HepG2 (cell line): ENCODE measurements at regions not wholly inside any gene's neighbourhood (a gene's known extent, or its start where the extent isn't known, plus 50 kb on each side); places are given as distances from the start of the nearest gene placed in this dataset.

Source experiments
- ATAC-seq: fragments of 200-7000 bp; cut with Tn5 transposase; 3 replicates; pipeline ENCODE4 v1.9.1; 2020; ENCODE audit warnings: mild to moderate bottlenecking, moderate library complexity
- BruUV-seq: library from RNA; stranded (reverse); fragments of 400-500 nt; replicated peaks from 2 replicates; lab custom pipeline; 2021; lab: Mats Ljungman, UMichigan
- CTCF ChIA-PET: fragments of 300-600 bp; formaldehyde crosslinking; extraction: SDS; loops from one replicate; lab custom pipeline; 2021; ENCODE audit warnings: low total read pairs, inconsistent platforms, low intra/inter-chr PET ratio; lab: Yijun Ruan, JAX
- POLR2A ChIA-PET: fragments of 350-600 bp; sonication (Branson Sonifier 250); formaldehyde crosslinking; loops from one replicate; lab custom pipeline; 2020; ENCODE audit warnings: antibody characterized with exemption, inconsistent platforms; lab: Yijun Ruan, JAX
- DNase-seq: peaks from one replicate; pipeline ENCODE4 v3.0.0-alpha.2; 2015; ENCODE audit warnings: low spot score
- FAIRE-seq: peaks from 3 replicates; lab custom pipeline; 2011; peaks lifted over from hg19 to GRCh38; lab: Jason Lieb, UNC
- H2AFZ ChIP-seq: one replicate; pipeline ENCODE4 v1.6.1; 2011; ENCODE audit warnings: low read length, inconsistent platforms
- H3K27ac ChIP-seq: fragments of 300-600 bp; 3 replicates; pipeline ENCODE4 v1.8.0; 2011; ENCODE audit warnings: mixed run types, mild to moderate bottlenecking, mixed read lengths, low read length, inconsistent platforms; ENCODE audit not compliant: insufficient read depth; ENCODE audit errors: extremely low read length
- H3K27me3 ChIP-seq, 2 experiments: fragments of 200-600 bp in 1 of 2; 2 replicates in 1 of 2; 3 replicates in 1 of 2; pipeline versions ENCODE4 v1.6.0 to v1.8.0; 2011; ENCODE audit warnings: low read length in 2 of 2, mild to moderate bottlenecking in 2 of 2, moderate library complexity in 2 of 2, inconsistent platforms in 1 of 2; ENCODE audit not compliant: insufficient read depth in 2 of 2, control insufficient read depth in 1 of 2
- H3K36me3 ChIP-seq, 2 experiments: fragments of 200-600 bp in 1 of 2; replicated peaks in 1 of 2; 2 replicates in 1 of 2; 3 replicates in 1 of 2; pipeline versions ENCODE4 v1.5.1 to v1.8.0; 2011; ENCODE audit warnings: low read length in 2 of 2, inconsistent platforms in 1 of 2; ENCODE audit not compliant: insufficient read depth in 2 of 2, control insufficient read depth in 1 of 2
- H3K4me1 ChIP-seq: 2 replicates; pipeline ENCODE4 v1.5.1; 2012; ENCODE audit warnings: low read length, inconsistent platforms; ENCODE audit not compliant: insufficient read depth
- H3K4me2 ChIP-seq: 2 replicates; pipeline ENCODE4 v1.6.0; 2011; ENCODE audit warnings: low read depth, low read length, inconsistent platforms
- H3K4me3 ChIP-seq, 3 experiments: fragments of 200-600 bp in 1 of 3; sonication (generic), shearing (Covaris generic) in 1 of 3; replicated peaks in 1 of 3; 2 replicates each; pipeline ENCODE4 v1.5.1; 2011 to 2016; ENCODE audit warnings: low read length in 3 of 3, inconsistent platforms in 2 of 3, low read depth in 2 of 3, mild to moderate bottlenecking in 2 of 3, control low read depth in 1 of 3, mixed read lengths in 1 of 3; ENCODE audit not compliant: insufficient read depth in 1 of 3
- H3K79me2 ChIP-seq: one replicate; pipeline ENCODE4 v1.6.1; 2011; ENCODE audit warnings: low read length, inconsistent platforms; ENCODE audit not compliant: insufficient read depth
- H3K9ac ChIP-seq: 2 replicates; pipeline ENCODE4 v1.6.0; 2011; ENCODE audit warnings: mild to moderate bottlenecking, low read depth, low read length, inconsistent platforms; ENCODE audit not compliant: insufficient read depth
- H3K9me3 ChIP-seq: 2 replicates; pipeline ENCODE4 v1.5.1; 2012; ENCODE audit warnings: mild to moderate bottlenecking, low read length
- H4K20me1 ChIP-seq: 2 replicates; pipeline ENCODE4 v1.6.0; 2011; ENCODE audit warnings: inconsistent platforms, mild to moderate bottlenecking, low read length, moderate library complexity; ENCODE audit not compliant: insufficient read depth
- NR3C1 ChIP-seq: sonication (generic); formaldehyde crosslinking; IDR thresholded peaks from 2 replicates; pipeline ENCODE4 v1.4.0; 2020; ENCODE audit warnings: missing genetic modification reagents
- PAWR ChIP-seq: sonication (generic); formaldehyde crosslinking; IDR thresholded peaks from 2 replicates; pipeline ENCODE4 v1.4.0; 2020; ENCODE audit warnings: missing genetic modification reagents, mild to moderate bottlenecking, borderline replicate concordance
- ZNF317 ChIP-seq: sonication (generic); formaldehyde crosslinking; IDR thresholded peaks from 2 replicates; pipeline ENCODE4 v1.5.0; 2020; ENCODE audit warnings: mild to moderate bottlenecking, missing genetic modification reagents
- ZNF33A ChIP-seq: sonication (generic); formaldehyde crosslinking; IDR thresholded peaks from 2 replicates; pipeline ENCODE4 v1.5.1; 2020; ENCODE audit warnings: missing genetic modification reagents, mild to moderate bottlenecking, moderate library complexity, borderline replicate concordance
- WGBS: methylation state at CpG from one replicate; pipeline ENCODE4 v1.1.6; 2017; ENCODE audit warnings: low lambda C conversion rate; 5-methylcytosine and 5-hydroxymethylcytosine counted together
- in situ Hi-C: cut with HindIII; loops from 2 replicates; pipeline ENCODE4 v1.10.0; 2017; ENCODE audit warnings: low pct_unique_long_range_greater_than_20kb; ENCODE audit not compliant: extremely low pct_ligation_motif_present
- intact Hi-C: fragments of 100-400 bp; cut with micrococcal nuclease; formaldehyde crosslinking; loops from one replicate; pipeline ENCODE4 v1.10.0; 2022; ENCODE audit not compliant: unreplicated experiment
- TF ChIP-seq, protein P1 (sequence below): sonication (generic); formaldehyde crosslinking; IDR thresholded peaks from 2 replicates; pipeline ENCODE4 v1.4.0; 2020; ENCODE audit warnings: mild to moderate bottlenecking, missing genetic modification reagents
- TF ChIP-seq, protein P2 (sequence below): sonication (generic); formaldehyde crosslinking; IDR thresholded peaks from 2 replicates; pipeline ENCODE4 v1.5.1; 2020; ENCODE audit warnings: missing genetic modification reagents, mild to moderate bottlenecking, borderline replicate concordance
- TF ChIP-seq, protein P3 (sequence below): sonication (generic); formaldehyde crosslinking; IDR thresholded peaks from 2 replicates; pipeline ENCODE4 v1.5.0; 2020; ENCODE audit warnings: missing genetic modification reagents, mild to moderate bottlenecking, borderline replicate concordance

- no peak for TF ChIP-seq PAWR (CRISPR knock-in tag)
- TF ChIP-seq ZNF317 (CRISPR knock-in tag) = no peak
Observed at GRCh38 chr4:29415771-29416170, 1304.4 kb upstream of the PCDH7 start (continued).

GRCh38 chr4:29423836-29424721 lies 1296.1 kb upstream of the PCDH7 start:
- BruUV-seq = no TSS peak
- Histone ChIP-seq H2AFZ (no peak overlapping the region), H3K4me2 (no peak overlapping the region)
- TF ChIP-seq, protein P1, sequence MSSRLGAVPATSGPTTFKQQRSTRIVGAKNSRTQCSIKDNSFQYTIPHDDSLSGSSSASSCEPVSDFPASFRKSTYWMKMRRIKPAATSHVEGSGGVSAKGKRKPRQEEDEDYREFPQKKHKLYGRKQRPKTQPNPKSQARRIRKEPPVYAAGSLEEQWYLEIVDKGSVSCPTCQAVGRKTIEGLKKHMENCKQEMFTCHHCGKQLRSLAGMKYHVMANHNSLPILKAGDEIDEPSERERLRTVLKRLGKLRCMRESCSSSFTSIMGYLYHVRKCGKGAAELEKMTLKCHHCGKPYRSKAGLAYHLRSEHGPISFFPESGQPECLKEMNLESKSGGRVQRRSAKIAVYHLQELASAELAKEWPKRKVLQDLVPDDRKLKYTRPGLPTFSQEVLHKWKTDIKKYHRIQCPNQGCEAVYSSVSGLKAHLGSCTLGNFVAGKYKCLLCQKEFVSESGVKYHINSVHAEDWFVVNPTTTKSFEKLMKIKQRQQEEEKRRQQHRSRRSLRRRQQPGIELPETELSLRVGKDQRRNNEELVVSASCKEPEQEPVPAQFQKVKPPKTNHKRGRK (CRISPR knock-in tag) = no peak
- TF ChIP-seq, protein P2, sequence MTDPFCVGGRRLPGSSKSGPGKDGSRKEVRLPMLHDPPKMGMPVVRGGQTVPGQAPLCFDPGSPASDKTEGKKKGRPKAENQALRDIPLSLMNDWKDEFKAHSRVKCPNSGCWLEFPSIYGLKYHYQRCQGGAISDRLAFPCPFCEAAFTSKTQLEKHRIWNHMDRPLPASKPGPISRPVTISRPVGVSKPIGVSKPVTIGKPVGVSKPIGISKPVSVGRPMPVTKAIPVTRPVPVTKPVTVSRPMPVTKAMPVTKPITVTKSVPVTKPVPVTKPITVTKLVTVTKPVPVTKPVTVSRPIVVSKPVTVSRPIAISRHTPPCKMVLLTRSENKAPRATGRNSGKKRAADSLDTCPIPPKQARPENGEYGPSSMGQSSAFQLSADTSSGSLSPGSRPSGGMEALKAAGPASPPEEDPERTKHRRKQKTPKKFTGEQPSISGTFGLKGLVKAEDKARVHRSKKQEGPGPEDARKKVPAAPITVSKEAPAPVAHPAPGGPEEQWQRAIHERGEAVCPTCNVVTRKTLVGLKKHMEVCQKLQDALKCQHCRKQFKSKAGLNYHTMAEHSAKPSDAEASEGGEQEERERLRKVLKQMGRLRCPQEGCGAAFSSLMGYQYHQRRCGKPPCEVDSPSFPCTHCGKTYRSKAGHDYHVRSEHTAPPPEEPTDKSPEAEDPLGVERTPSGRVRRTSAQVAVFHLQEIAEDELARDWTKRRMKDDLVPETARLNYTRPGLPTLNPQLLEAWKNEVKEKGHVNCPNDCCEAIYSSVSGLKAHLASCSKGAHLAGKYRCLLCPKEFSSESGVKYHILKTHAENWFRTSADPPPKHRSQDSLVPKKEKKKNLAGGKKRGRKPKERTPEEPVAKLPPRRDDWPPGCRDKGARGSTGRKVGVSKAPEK (CRISPR knock-in tag) = no peak
- TF ChIP-seq, protein P3, sequence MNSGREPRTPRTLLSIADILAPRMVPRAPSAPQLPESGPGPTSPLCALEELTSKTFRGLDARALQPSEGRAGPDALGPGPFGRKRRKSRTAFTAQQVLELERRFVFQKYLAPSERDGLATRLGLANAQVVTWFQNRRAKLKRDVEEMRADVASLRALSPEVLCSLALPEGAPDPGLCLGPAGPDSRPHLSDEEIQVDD = no peak
- TF ChIP-seq ZNF33A (CRISPR knock-in tag) = no peak
- TF ChIP-seq NR3C1 (CRISPR knock-in tag) = no peak

More at GRCh38 chr4:29423836-29424721, 1296.1 kb upstream of the PCDH7 start:
- H3K36me3 ChIP-seq = no peaks in the 10 kb centered on the region
- DNase-seq (no peak), FAIRE-seq (no peak), ATAC-seq (no peak)
- H3K4me3 ChIP-seq = no peak overlapping the region
- CTCF ChIA-PET = no interaction called here
- 17% methylated on average over 7 of the region's 7 CpGs for WGBS
- no peaks in the 10 kb centered on the region for H3K27me3 ChIP-seq
- no peak overlapping the region for H3K27ac ChIP-seq
- no peak overlapping the region for H3K9ac ChIP-seq
- intact Hi-C loops (no loop called here), in situ Hi-C loops (no loop called here)
- POLR2A ChIA-PET = no interaction called here
- H3K9me3 ChIP-seq = peaks cover 44% of the 10 kb centered on the region
- no peaks in the 10 kb centered on the region for H3K79me2 ChIP-seq
- no peaks in the 10 kb centered on the region for H3K4me1 ChIP-seq
- no peaks in the 10 kb centered on the region for H4K20me1 ChIP-seq
